CD4-positive, alpha-beta T cell (primary cell): ENCODE measurements at regions not wholly inside any gene's neighbourhood (a gene's known extent, or its start where the extent isn't known, plus 50 kb on each side); places are given as distances from the start of the nearest gene placed in this dataset.

Experiments
- ATAC-seq: fragments of 200-7000 bp; cut with Tn5 transposase; one replicate; pipeline ENCODE4 v1.10.0; 2022; ENCODE audit warnings: mild to moderate bottlenecking; ENCODE audit not compliant: poor library complexity
- CTCF ChIA-PET: fragments of 350-600 bp; sonication (Branson Sonifier 250); formaldehyde crosslinking; loops from one replicate; lab custom pipeline; 2021; ENCODE audit warnings: antibody characterized with exemption, inconsistent platforms; lab: Charles Lee
- POLR2A ChIA-PET: fragments of 350-600 bp; sonication (Branson Sonifier 250); formaldehyde crosslinking; loops from one replicate; lab custom pipeline; 2021; ENCODE audit warnings: antibody characterized with exemption, inconsistent platforms; lab: Charles Lee
- DNase-seq, 14 experiments: peaks; one replicate each; pipeline ENCODE4 v3.0.0-alpha.2; 2013 to 2020; ENCODE audit warnings: mixed read lengths in 2 of 14
- H3K27ac ChIP-seq, 2 donors: one replicate each; pipeline versions ENCODE4 v1.5.1 to v1.7.0; 2013; ENCODE audit warnings: low read length in 2 of 2, low read depth in 1 of 2, mild to moderate bottlenecking in 1 of 2
- H3K27me3 ChIP-seq, 2 experiments: 1 replicate in 1 of 2; 2 replicates in 1 of 2; pipeline versions ENCODE4 v1.6.1 to v1.7.0; 2013; ENCODE audit warnings: low read length in 2 of 2, control low read depth in 1 of 2, mild to moderate bottlenecking in 1 of 2, moderate library complexity in 1 of 2; ENCODE audit not compliant: insufficient read depth in 2 of 2, control insufficient read depth in 1 of 2
- H3K36me3 ChIP-seq: one replicate; pipeline ENCODE4 v1.6.1; 2013; ENCODE audit warnings: low read length, control low read depth; ENCODE audit not compliant: insufficient read depth
- H3K4me1 ChIP-seq: one replicate; pipeline ENCODE4 v1.6.1; 2013; ENCODE audit warnings: low read length, control low read depth; ENCODE audit not compliant: insufficient read depth
- H3K4me3 ChIP-seq: one replicate; pipeline ENCODE4 v1.5.1; 2013; ENCODE audit warnings: mild to moderate bottlenecking, low read length, moderate library complexity
- H3K9me3 ChIP-seq, 2 experiments: 1 replicate in 1 of 2; 2 replicates in 1 of 2; pipeline versions ENCODE4 v1.6.1 to v1.7.0; 2013; ENCODE audit warnings: low read length in 2 of 2, mild to moderate bottlenecking in 2 of 2, control low read depth in 1 of 2, moderate library complexity in 1 of 2; ENCODE audit not compliant: control insufficient read depth in 1 of 2, insufficient read depth in 1 of 2
- H3K27ac Mint-ChIP-seq: one replicate; pipeline ENCODE4 v1.8.0; 2020; ENCODE audit warnings: mixed read lengths
- H3K27me3 Mint-ChIP-seq: one replicate; pipeline ENCODE4 v1.8.0; 2021; ENCODE audit warnings: mixed read lengths
- H3K36me3 Mint-ChIP-seq: one replicate; pipeline ENCODE4 v1.8.0; 2021; ENCODE audit warnings: low read depth, mixed read lengths
- H3K4me1 Mint-ChIP-seq: one replicate; pipeline ENCODE4 v1.8.0; 2021; ENCODE audit warnings: low read depth, mixed read lengths
- H3K4me3 Mint-ChIP-seq: one replicate; pipeline ENCODE4 v1.8.0; 2020; ENCODE audit warnings: mild to moderate bottlenecking, mixed read lengths
- H3K9me3 Mint-ChIP-seq: one replicate; pipeline ENCODE4 v1.8.0; 2020; ENCODE audit warnings: mixed read lengths
- intact Hi-C, 2 experiments: fragments of 100-400 bp; cut with DNase I in 1 of 2; cut with micrococcal nuclease in 1 of 2; formaldehyde crosslinking; loops; one replicate each; pipeline versions ENCODE4 v1.15.1 to v1.9.0; 2023 to 2025; cut with DNase I, micrococcal nuclease
- TF ChIP-seq, protein P1 (sequence below): fragments of 200-600 bp; IDR thresholded peaks from one replicate; pipeline ENCODE4 v1.8.0; 2022; ENCODE audit warnings: antibody characterized with exemption, mild to moderate bottlenecking

DNA sequence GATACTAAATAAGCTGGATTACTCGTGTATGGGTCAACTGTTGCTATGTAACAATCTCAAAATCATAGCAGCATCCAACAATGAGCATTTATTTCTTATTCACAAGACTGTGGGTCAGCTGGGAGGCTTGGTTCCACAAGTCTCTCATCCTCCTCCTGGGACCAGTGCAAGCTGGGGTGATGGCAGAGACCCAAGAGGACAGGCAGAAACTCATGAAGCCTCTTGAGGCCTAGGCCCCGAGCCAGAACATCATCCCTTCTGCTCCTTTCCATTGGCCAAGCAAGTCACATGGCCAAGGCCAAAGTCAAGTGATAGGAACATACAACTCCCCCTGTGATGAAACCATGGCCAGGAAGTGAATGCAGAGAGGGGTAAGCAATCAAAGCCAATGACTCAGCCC lies 422.1 kb downstream of the BCOR start:
- H3K9me3 Mint-ChIP-seq: no peaks in the 10 kb centered on the region
- ATAC-seq (no peak), DNase-seq (no peak)
- no peak overlapping the region for H3K4me3 Mint-ChIP-seq
- no peaks in the 10 kb centered on the region for H3K36me3 ChIP-seq
- ChIA-PET POLR2A (no interaction called here), CTCF (no interaction called here)
- intact Hi-C loops: no loop called here
- no peaks in the 10 kb centered on the region for H3K27me3 ChIP-seq
- H3K4me3 ChIP-seq: no peak overlapping the region
- no peak overlapping the region for H3K27ac ChIP-seq
- H3K4me1 Mint-ChIP-seq: no peaks in the 10 kb centered on the region
- H3K36me3 Mint-ChIP-seq: no peaks in the 10 kb centered on the region
- TF ChIP-seq, protein P1, sequence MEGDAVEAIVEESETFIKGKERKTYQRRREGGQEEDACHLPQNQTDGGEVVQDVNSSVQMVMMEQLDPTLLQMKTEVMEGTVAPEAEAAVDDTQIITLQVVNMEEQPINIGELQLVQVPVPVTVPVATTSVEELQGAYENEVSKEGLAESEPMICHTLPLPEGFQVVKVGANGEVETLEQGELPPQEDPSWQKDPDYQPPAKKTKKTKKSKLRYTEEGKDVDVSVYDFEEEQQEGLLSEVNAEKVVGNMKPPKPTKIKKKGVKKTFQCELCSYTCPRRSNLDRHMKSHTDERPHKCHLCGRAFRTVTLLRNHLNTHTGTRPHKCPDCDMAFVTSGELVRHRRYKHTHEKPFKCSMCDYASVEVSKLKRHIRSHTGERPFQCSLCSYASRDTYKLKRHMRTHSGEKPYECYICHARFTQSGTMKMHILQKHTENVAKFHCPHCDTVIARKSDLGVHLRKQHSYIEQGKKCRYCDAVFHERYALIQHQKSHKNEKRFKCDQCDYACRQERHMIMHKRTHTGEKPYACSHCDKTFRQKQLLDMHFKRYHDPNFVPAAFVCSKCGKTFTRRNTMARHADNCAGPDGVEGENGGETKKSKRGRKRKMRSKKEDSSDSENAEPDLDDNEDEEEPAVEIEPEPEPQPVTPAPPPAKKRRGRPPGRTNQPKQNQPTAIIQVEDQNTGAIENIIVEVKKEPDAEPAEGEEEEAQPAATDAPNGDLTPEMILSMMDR: no peak
- H3K27me3 Mint-ChIP-seq: no peaks in the 10 kb centered on the region
- H3K27ac Mint-ChIP-seq: no peak overlapping the region
- no peaks in the 10 kb centered on the region for H3K9me3 ChIP-seq
- no peaks in the 10 kb centered on the region for H3K4me1 ChIP-seq

DNA sequence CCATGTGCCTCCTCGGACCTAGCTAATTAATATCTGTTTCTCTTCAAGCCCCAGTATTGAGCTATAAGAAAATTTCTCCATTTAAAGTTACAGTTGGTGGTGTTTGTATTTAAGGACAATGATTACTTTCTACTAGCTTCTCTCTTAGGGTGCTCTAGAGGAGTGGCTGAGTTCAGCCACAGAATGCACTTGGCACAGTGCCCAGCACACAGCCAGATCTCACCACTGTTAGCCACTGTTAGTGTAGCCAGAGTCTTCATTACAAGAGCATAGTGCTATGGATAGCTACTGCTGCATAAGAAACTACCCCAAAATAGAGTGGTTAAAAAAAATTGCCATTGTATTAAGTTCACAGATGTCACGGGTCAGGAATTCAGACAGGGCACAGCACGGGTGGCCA lies 421.3 kb downstream of the BCOR start:
- TF ChIP-seq, protein P1: no peak
- CTCF ChIA-PET: no interaction called here
- no peak overlapping the region for H3K4me3 ChIP-seq
- H3K9me3 ChIP-seq: no peaks in the 10 kb centered on the region
- no peaks in the 10 kb centered on the region for H3K27me3 ChIP-seq
- Mint-ChIP-seq H3K27me3 (no peaks in the 10 kb centered on the region), H3K27ac (no peak overlapping the region), H3K4me3 (no peak overlapping the region), H3K4me1 (no peaks in the 10 kb centered on the region), H3K9me3 (no peaks in the 10 kb centered on the region), H3K36me3 (no peaks in the 10 kb centered on the region)
- POLR2A ChIA-PET: no interaction called here
- ATAC-seq (no peak), DNase-seq (no peak)
- intact Hi-C loops: no loop called here
- no peaks in the 10 kb centered on the region for H3K4me1 ChIP-seq
- no peaks in the 10 kb centered on the region for H3K36me3 ChIP-seq
- H3K27ac ChIP-seq: no peak overlapping the region

DNA sequence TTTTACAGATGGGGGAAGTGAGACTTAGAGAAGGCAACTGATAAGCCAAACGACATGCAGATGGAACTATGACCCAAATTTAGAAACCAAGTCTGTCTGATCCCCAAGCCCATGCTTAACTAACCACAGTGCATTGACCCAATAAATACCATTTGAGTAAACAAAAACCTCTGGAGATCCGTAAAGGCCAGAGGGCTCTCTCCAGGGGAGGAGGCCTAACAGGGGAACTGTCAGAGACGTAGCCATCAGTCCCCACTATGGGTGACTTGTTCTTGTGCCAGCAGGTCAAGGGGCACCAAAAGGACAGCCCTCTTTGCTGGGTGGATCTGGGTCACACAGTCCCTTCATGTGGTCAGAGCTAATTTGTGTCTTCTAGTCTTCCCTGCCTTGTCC lies 420.2 kb downstream of the BCOR start:
- Histone ChIP-seq H3K4me1 (no peaks in the 10 kb centered on the region), H3K4me3 (no peak overlapping the region), H3K9me3 (no peaks in the 10 kb centered on the region), H3K27me3 (no peaks in the 10 kb centered on the region), H3K36me3 (no peaks in the 10 kb centered on the region), H3K27ac (no peak overlapping the region)
- H3K4me1 Mint-ChIP-seq: no peaks in the 10 kb centered on the region
- no peak overlapping the region for H3K4me3 Mint-ChIP-seq
- H3K27ac Mint-ChIP-seq: no peak overlapping the region
- no peak for ATAC-seq
- no peaks in the 10 kb centered on the region for H3K27me3 Mint-ChIP-seq
- no peak for DNase-seq
- POLR2A ChIA-PET: no interaction called here
- H3K9me3 Mint-ChIP-seq: no peaks in the 10 kb centered on the region
- H3K36me3 Mint-ChIP-seq: no peaks in the 10 kb centered on the region
- intact Hi-C loops: no loop called here
- TF ChIP-seq, protein P1: no peak
- CTCF ChIA-PET: no interaction called here
